Skeletal muscle satellite cell (primary cell): ENCODE measurements at regions not wholly inside any gene's neighbourhood (a gene's known extent, or its start where the extent isn't known, plus 50 kb on each side); places are given as distances from the start of the nearest gene placed in this dataset.
"Not testable (repeated sequence)": the region's sequence is repeated elsewhere in the genome, so short reads cannot be mapped to it uniquely, and the experiment has no call there.

Source experiments
- H3K27me3 ChIP-seq: 2 replicates; pipeline ENCODE4 v1.7.0; 2013; ENCODE audit warnings: low read length; ENCODE audit not compliant: control insufficient read depth, insufficient read depth
- H3K36me3 ChIP-seq: 2 replicates; pipeline ENCODE4 v1.7.0; 2013; ENCODE audit warnings: mild to moderate bottlenecking, control low read depth, low read length; ENCODE audit not compliant: insufficient read depth
- H3K4me1 ChIP-seq: 2 replicates; pipeline ENCODE4 v1.7.0; 2013; ENCODE audit warnings: low read length; ENCODE audit not compliant: control insufficient read depth, insufficient read depth
- H3K4me2 ChIP-seq: 2 replicates; pipeline ENCODE4 v1.7.0; 2013; ENCODE audit warnings: mild to moderate bottlenecking, low read length
- H3K4me3 ChIP-seq: 2 replicates; pipeline ENCODE4 v1.7.0; 2013; ENCODE audit warnings: low read length
- H3K9ac ChIP-seq: 2 replicates; pipeline ENCODE4 v1.7.0; 2013; ENCODE audit warnings: mild to moderate bottlenecking, low read depth, low read length, moderate library complexity
- H3K9me3 ChIP-seq: replicated peaks from 2 replicates; pipeline ENCODE4 v1.7.0; 2013; ENCODE audit warnings: mild to moderate bottlenecking, control low read depth, low read length

GRCh38 chr22:49457946-49458707, 369.5 kb downstream of the BRD1 start:
- Histone ChIP-seq H3K9me3 (peaks cover 7% of the 10 kb centered on the region), H3K9ac (no peak overlapping the region), H3K4me2 (no peak overlapping the region), H3K27me3 (no peaks in the 10 kb centered on the region), H3K4me1 (no peaks in the 10 kb centered on the region), H3K36me3 (no peaks in the 10 kb centered on the region), H3K4me3 (no peak overlapping the region)

GRCh38 chr22:49457146-49457545, 370.5 kb downstream of the BRD1 start:
- Histone ChIP-seq H3K27me3 (no peaks in the 10 kb centered on the region), H3K4me3 (no peak overlapping the region), H3K36me3 (no peaks in the 10 kb centered on the region), H3K9me3 (peaks cover 7% of the 10 kb centered on the region), H3K9ac (no peak overlapping the region), H3K4me1 (no peaks in the 10 kb centered on the region), H3K4me2 (no peak overlapping the region)

GRCh38 chr22:49455595-49455994, 372.1 kb downstream of the BRD1 start:
- Histone ChIP-seq H3K36me3 (no peaks in the 10 kb centered on the region), H3K9ac (no peak overlapping the region), H3K27me3 (no peaks in the 10 kb centered on the region), H3K9me3 (peaks cover 7% of the 10 kb centered on the region), H3K4me2 (no peak overlapping the region), H3K4me1 (no peaks in the 10 kb centered on the region), H3K4me3 (no peak overlapping the region)

GRCh38 chr22:49454726-49455125, 372.9 kb downstream of the BRD1 start:
- Histone ChIP-seq H3K4me2 (no peak overlapping the region), H3K27me3 (no peaks in the 10 kb centered on the region), H3K9ac (no peak overlapping the region), H3K4me1 (no peaks in the 10 kb centered on the region), H3K4me3 (no peak overlapping the region), H3K36me3 (no peaks in the 10 kb centered on the region), H3K9me3 (peaks cover 7% of the 10 kb centered on the region)

GRCh38 chr22:49453771-49454170, 373.9 kb downstream of the BRD1 start:
- H3K9me3 ChIP-seq, result peaks cover 7% of the 10 kb centered on the region
- no peaks in the 10 kb centered on the region for H3K36me3 ChIP-seq
- no peaks in the 10 kb centered on the region for H3K27me3 ChIP-seq
- no peak overlapping the region for H3K4me3 ChIP-seq
- no peaks in the 10 kb centered on the region for H3K4me1 ChIP-seq
- no peak overlapping the region for H3K4me2 ChIP-seq
- H3K9ac ChIP-seq, result no peak overlapping the region

- H3K9ac ChIP-seq, H3K4me3 ChIP-seq, H3K27me3 ChIP-seq: not testable (repeated sequence)
Measured at GRCh38 chr22:49453019-49453418, 374.7 kb downstream of the BRD1 start.

GRCh38 chr22:49452362-49452946, 375.2 kb downstream of the BRD1 start:
- H3K4me3 ChIP-seq, result no peak overlapping the region
- no peaks in the 10 kb centered on the region for H3K9me3 ChIP-seq
- no peaks in the 10 kb centered on the region for H3K27me3 ChIP-seq
- no peak overlapping the region for H3K4me2 ChIP-seq
- no peaks in the 10 kb centered on the region for H3K36me3 ChIP-seq
- no peaks in the 10 kb centered on the region for H3K4me1 ChIP-seq
- no peak overlapping the region for H3K9ac ChIP-seq

More at GRCh38 chr22:49453019-49453418, 374.7 kb downstream of the BRD1 start:
- H3K4me1 ChIP-seq, H3K9me3 ChIP-seq, H3K36me3 ChIP-seq, H3K4me2 ChIP-seq: not testable (repeated sequence)

GRCh38 chr22:49451070-49451840, 376.4 kb downstream of the BRD1 start:
- no peaks in the 10 kb centered on the region for H3K27me3 ChIP-seq
- H3K9me3 ChIP-seq, result peaks cover 3% of the 10 kb centered on the region
- H3K36me3 ChIP-seq, result no peaks in the 10 kb centered on the region
- no peaks in the 10 kb centered on the region for H3K4me1 ChIP-seq
- H3K4me3 ChIP-seq, result no peak overlapping the region
- H3K4me2 ChIP-seq, result no peak overlapping the region
- no peak overlapping the region for H3K9ac ChIP-seq

GRCh38 chr22:49450498-49450897, 377.2 kb downstream of the BRD1 start:
- H3K4me2 ChIP-seq, result no peak overlapping the region
- H3K4me3 ChIP-seq, result no peak overlapping the region
- H3K9ac ChIP-seq, result no peak overlapping the region
- H3K36me3 ChIP-seq, result no peaks in the 10 kb centered on the region
- H3K4me1 ChIP-seq, result no peaks in the 10 kb centered on the region
- H3K27me3 ChIP-seq, result no peaks in the 10 kb centered on the region
- H3K9me3 ChIP-seq, result peaks cover 10% of the 10 kb centered on the region

- no peaks in the 10 kb centered on the region for H3K36me3 ChIP-seq
Measured at GRCh38 chr22:49449811-49450446, 377.7 kb downstream of the BRD1 start.

GRCh38 chr22:49449377-49449776, 378.3 kb downstream of the BRD1 start:
- H3K36me3 ChIP-seq, result no peaks in the 10 kb centered on the region
- no peak overlapping the region for H3K9ac ChIP-seq
- H3K4me3 ChIP-seq, result no peak overlapping the region
- H3K4me2 ChIP-seq, result no peak overlapping the region
- H3K4me1 ChIP-seq, result no peaks in the 10 kb centered on the region
- H3K27me3 ChIP-seq, result no peaks in the 10 kb centered on the region
- H3K9me3 ChIP-seq, result peaks cover 10% of the 10 kb centered on the region

More at GRCh38 chr22:49449811-49450446, 377.7 kb downstream of the BRD1 start:
- no peaks in the 10 kb centered on the region for H3K4me1 ChIP-seq
- H3K9me3 ChIP-seq, result peaks cover 10% of the 10 kb centered on the region
- no peak overlapping the region for H3K9ac ChIP-seq
- no peak overlapping the region for H3K4me3 ChIP-seq
- no peaks in the 10 kb centered on the region for H3K27me3 ChIP-seq
- no peak overlapping the region for H3K4me2 ChIP-seq
